ENCODE measurements at regions not wholly inside any gene's neighbourhood (a gene's known extent, or its start where the extent isn't known, plus 50 kb on each side); places are given as distances from the start of the nearest gene placed in this dataset.

DNA sequence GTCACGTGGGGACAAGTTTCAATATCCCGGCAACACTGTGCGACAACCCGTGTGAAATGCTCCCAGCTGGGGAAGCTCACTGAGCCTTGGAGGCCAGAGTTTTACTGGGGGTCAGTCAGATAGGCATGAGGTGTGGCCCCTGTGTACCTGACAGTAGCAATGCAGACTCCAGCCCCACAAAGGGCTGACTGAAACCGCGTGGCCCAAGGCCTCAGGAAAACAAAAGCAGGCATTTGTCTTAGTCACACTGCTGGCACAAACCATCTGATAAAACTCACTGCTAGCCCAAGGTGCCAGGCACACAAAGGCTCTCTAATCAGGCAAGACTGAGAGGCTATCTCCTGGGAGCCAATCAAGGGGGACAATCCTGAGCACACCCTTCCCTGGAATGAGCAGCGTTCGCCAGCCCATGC, 786.6 kb upstream of the RAB6C start:
- no peak for TF ChIP-seq POLR2A (IDR thresholded peaks at IDR 0.05)
- TF ChIP-seq, protein P1, sequence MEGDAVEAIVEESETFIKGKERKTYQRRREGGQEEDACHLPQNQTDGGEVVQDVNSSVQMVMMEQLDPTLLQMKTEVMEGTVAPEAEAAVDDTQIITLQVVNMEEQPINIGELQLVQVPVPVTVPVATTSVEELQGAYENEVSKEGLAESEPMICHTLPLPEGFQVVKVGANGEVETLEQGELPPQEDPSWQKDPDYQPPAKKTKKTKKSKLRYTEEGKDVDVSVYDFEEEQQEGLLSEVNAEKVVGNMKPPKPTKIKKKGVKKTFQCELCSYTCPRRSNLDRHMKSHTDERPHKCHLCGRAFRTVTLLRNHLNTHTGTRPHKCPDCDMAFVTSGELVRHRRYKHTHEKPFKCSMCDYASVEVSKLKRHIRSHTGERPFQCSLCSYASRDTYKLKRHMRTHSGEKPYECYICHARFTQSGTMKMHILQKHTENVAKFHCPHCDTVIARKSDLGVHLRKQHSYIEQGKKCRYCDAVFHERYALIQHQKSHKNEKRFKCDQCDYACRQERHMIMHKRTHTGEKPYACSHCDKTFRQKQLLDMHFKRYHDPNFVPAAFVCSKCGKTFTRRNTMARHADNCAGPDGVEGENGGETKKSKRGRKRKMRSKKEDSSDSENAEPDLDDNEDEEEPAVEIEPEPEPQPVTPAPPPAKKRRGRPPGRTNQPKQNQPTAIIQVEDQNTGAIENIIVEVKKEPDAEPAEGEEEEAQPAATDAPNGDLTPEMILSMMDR (IDR thresholded peaks at IDR 0.05): no peak

All from thyroid gland (tissue), 4 donors.